Smooth muscle cell of the brain vasculature (primary cell): ENCODE measurements at regions not wholly inside any gene's neighbourhood (a gene's known extent, or its start where the extent isn't known, plus 50 kb on each side); places are given as distances from the start of the nearest gene placed in this dataset.
A peak's percentile ranks its signal among the peaks of the same experiment; 100 is the strongest.

Experiments used
- DNase-seq: peaks from one replicate; pipeline ENCODE4 v3.0.0-alpha.2; 2012; ENCODE audit warnings: low read depth, low spot score

DNA sequence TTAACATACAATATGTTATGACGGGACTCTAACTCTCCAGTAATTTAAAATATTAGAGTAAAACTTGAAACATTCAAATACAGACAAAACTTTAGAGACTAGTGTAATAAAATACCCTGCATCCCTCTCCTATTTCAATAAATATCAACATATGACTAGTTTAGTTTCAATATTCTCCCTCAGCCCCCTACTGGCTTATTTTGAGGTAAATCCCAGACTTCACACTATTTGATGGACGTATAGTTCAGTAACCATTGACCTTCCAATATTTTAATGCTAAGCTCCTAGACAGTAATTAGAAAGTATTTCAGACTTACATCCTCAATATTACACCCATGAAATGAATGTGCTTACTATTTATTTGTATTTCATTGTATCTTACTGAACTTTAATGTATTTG is 180.7 kb upstream of the STARD13 start:
- no peak for DNase-seq

DNA sequence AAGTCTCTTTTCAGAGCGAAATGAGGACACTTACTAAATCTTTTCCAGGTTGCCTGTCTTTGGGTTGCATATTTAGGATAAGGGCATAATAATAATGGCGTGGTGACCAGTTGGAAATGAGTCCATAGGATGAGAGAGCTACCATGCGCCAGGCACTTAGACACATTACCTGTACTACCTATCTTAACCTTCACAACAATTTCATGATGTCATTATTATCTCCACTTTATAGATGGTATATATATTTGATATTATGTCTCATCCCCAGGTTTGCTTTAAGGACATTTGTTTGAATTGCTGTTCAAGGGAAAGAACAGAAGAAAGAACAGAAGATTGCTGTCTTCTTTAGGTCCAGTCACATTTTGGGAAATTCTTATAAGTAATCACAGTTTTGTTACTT is 182.0 kb upstream of the STARD13 start:
- no peak for DNase-seq

- DNase-seq = no peak
Observed at GRCh38 chr13:33471204-33471603, 185.6 kb upstream of the STARD13 start.

DNA sequence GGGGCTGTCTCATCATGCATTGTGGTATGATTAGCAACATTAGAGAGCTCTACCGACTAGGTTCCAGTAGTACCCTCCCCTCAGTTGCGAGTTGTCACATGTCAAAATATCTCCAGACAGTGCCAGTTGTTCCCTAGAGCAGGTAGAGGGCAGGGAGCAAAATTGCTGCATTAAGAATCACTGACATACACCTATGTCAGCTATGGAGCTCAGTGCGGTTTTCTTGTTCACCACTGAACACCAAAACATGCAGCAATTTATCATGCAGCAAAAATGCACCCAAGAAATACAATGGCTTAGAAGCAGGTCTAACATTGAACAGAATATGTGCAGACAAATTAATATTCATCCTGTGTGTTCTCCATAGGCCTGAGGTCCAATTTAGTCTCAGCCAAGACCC is 186.9 kb upstream of the STARD13 start:
- no peak for DNase-seq

DNA sequence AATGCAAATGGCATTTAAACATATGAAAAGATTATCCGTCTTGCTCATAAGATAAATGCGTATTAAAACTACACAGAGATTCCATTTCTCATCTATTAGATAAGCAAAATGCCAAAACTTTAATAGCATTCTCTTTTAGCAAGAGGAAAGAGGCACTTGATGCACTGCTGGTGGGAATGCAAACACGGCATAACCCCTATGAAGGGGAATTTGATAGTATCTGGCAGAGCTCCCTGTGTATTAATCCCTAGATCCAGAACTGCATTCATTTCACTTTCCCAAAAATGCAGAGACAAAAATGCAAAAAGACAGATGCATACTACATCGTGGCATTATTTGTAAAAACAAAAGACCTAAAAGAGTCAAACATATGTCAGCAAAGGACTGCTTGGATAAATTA is 193.6 kb upstream of the STARD13 start:
- no peak for DNase-seq

DNA sequence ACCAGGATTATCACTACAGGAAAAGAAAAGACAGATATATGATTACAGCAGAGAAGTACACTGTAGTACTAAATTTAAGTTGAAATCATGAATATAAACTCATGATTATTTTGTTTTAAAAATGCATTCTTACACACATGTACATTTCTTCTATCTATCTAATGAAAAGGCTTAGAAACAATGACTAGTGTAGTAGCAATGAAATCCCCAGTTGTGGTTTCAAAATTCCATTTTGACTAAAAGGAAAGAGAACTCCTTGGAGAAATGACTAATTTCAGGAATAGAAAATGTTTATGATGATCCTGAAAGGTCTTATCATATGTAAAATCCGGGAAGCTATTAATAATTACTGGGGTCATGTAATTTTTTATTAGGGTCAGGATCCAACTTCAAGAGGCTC is 195.0 kb upstream of the STARD13 start:
- DNase-seq = no peak

- no peak for DNase-seq
Observed at GRCh38 chr13:33483471-33483870, 197.9 kb upstream of the STARD13 start.

GRCh38 chr13:33485247-33485646 is 199.7 kb upstream of the STARD13 start:
- DNase-seq = no peak

GRCh38 chr13:33487575-33488243 is 202.2 kb upstream of the STARD13 start:
- no peak for DNase-seq

DNA sequence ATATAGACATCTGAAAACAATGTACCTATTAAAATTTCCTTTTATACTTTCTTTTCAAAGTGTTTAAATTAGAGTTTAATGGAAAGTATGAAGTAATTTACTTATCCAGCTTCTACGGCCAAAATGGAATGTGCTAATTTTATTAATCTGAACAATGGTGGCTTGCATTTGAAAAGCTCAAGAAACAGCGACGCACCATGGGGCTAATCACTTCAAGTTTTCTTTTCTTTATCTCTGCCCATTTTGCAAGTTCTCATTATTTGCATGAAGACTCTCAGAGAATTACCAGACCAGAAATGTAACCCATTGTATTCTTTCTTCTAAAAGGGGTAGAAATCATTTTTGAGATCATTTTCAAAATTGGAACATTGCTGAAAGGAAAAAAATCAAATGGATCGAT is 204.0 kb upstream of the STARD13 start:
- no peak for DNase-seq

DNA sequence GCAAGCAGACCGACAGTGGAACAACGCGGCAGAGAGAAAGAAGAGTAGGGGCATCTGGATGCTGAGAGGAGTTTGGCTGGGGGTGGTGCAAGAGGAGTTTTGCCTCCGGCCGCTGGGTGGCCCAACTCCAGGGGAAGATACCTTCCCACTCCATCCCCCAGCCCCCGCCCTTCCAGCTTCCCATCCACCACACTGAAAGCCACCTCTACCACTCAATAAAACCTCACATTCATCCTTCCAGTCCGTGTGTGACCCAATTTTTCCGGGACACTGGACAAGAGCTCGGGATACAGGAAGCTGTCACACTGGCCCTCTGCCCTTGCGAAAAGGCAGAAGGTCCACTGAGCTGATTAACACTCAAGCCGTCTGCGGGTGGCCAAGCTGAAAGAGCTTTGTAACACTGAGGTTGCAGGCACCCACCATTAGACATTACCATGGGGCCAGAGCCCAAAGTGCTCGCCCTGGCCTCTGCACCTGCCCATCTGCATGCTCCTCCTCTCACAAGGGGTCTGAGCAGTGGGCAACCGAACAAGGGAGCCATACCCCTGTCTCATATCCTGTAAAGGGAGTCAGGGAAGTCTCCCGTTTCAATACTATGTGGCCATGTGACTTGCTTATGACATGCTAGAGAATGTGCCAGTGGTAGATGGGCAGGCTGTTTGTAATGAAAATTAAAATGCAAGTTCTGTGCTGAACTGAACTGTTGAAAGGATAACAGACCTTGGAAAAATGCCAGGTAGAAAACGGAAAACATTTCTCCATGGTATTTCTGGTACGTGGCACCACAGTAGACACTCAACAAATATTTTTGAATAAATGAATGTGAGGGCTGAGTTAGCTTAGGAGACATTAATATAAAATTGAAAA is 205.1 kb upstream of the STARD13 start:
- no peak for DNase-seq

DNA sequence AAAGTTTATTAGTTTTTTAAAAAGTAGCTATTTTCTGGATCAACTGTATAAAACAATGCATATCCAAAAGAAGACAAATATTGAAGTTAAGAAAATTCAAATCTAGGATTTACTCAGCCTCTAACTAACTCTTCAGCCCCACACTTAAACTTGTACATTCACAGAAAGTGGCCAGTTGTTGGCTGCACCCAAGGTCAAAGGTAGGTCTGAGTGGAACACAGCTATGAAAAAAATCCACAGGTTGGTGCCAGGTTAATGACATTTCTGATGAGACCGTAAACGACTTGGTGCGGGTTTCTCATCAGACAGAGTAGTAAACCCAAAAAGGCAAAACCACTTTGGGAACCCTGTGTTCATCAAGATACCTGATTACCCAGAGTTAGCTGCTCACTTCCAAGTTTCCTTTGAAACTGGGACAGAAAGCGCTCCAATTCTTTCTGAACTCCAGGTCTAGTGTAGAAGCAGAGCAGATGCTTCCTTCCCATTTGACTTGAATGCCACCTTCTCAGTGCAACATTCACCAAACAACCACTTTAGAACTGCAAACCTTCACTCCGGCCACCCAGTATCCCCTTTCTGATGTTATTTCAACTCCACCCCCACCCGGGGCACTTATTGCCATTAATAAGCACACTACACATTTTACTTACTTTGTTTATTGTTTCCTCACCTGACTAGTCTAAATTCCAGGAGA is 208.3 kb upstream of the STARD13 start:
- DNase-seq = no peak

DNA sequence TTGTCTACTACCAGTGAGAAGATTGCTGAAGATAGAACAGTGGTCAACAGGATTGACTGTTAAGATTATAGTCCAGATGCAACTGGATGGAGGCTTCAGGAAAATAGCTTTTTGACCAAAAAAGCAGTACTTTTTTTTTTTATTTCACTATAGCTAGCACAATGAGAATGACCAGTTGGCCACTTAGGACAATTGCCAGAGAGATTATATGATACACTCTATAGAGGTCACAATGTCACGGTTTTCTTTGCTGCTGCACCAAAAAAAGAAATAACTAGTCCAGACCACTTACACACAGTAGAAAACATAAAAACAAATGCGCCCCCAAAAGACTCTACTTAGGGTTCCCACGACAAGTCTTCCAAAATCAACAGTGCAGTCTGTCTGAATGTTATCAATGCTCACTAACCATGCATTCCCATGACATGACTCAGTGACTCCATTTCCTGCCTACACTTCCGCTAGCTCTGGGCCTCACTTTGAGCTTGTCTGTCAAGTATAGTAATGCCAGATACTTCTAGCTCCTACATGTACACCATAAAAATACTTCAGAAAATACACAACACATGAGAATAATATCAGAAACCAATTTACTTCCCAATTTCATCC is 209.1 kb upstream of the STARD13 start:
- DNase-seq = peak; percentile 74

- no peak for DNase-seq
Observed at GRCh38 chr13:33496336-33496735, 210.8 kb upstream of the STARD13 start.

DNA sequence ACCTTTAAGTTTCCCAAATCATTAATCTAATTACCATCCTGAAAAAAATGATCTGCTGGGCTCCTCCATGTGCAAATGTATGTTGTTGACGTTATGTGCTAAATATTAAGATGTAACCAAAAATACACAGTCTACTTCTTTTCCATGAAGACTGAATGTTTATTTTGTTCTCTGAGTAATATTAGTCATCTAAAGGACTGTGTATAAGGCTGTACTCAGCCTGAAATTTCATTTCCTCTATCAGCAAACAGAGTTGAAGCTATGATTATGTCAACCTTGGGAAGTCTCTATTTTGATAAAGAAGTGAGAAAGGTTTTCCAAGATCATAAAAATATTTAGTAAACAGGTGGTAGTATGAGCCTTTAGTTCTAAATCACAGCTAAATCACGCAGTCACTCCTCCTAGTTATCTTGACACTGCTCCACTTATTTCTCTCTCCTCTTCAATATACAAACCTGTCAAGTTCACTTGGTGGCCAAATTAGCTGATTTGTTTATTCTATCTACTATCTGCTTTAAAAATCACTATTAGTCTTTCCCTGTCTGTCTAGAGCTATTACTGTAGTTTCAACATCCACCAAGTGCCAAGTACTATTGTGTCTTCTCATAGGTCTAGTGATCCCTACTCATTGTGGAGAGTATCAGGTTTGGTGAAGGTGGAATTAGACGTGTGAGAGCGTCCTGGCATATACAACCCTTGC is 211.7 kb upstream of the STARD13 start:
- no peak for DNase-seq

DNA sequence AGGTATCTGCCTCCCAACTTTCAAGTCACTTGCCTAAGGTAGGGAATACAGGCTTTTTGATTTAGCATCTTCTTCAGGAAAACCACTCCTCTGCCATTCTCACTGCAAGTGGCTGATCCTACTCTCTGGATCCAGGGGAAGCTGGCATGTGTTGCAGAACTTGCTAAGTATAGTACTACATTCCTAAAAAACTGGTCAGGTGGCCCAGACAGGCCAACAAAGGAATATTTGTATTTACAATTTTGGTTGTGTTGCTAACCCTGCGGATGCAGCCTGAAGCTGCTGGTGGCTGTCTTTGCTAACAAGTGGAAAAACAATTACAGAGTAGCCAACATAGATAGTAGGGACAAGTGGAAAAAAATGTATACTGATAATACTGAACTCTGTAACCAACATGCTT is 222.5 kb upstream of the STARD13 start:
- no peak for DNase-seq

GRCh38 chr13:33509642-33510229 is 224.2 kb upstream of the STARD13 start:
- no peak for DNase-seq

DNA sequence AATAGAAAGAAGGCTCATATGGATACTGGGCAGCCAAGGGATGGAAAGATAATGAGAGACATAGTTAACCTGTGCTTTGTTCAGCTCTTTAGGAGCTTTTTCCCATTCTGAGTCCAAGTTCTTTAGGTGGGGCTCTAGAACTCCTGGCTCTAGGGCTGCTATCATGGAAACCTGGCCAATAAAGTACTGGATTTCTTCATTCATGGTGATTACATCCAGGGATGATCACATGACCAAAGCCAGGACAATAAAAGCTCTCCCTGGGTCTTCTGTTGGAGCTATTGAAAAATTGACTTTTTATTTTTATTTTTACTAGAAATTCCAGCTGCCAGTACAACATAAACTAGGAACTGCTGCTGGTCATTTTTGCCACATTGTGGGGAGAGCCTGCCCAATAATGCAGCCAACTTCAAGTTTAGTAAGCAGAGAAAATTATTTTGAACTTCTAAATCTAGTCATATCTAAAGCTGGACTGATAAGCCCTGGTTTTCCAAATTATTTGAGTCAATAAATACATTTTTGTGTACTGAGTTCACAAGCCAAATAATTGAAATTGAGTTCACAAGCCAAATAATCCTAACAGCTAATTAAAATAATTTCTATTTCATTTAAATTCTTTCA is 224.9 kb upstream of the STARD13 start:
- no peak for DNase-seq

GRCh38 chr13:33512880-33513554 is 227.5 kb upstream of the STARD13 start:
- no peak for DNase-seq

DNA sequence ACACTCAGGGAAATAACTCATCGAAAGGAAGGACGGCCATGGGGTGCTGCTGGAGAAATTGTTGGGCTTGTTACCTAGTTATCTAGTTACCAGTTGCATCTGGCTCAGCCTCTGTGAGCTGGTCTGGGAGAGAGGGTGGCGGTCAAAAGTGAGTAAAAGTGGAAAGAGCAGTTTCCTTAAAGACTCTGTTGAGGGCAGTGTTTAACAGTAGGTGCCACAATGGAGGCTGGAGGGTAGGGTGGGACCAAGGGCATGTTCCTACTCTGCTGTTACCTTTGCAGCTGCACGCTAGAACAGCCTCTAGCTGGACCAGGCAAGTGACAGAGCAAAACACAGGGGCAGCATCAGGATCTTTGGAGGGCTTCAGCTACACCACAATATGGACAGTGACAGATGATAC is 228.8 kb upstream of the STARD13 start:
- DNase-seq = no peak
